ENCODE measurements at regions not wholly inside any gene's neighbourhood (a gene's known extent, or its start where the extent isn't known, plus 50 kb on each side); places are given as distances from the start of the nearest gene placed in this dataset.
"Not testable (repeated sequence)": the region's sequence is repeated elsewhere in the genome, so short reads cannot be mapped to it uniquely, and the experiment has no call there.

DNA sequence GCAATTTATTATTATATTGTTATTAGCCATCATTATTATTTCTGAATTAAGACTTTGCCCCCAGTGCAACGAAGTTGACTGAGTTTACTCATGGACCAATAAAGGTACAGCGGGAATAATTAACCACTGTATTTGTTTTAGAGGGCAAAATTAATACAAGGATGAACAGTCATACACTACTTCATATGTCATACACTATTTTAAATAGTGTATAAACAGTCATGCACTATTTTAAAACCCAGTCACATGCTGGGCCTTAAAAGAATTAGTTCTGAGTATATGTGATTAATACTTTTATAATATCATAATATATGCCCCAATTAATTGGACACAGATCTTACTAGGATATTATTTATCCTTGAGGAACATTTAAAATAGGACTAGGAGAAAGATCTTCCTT lies 125.3 kb upstream of the NANOGP8 start:
- peak; percentile 15 for DNase-seq (ENCODE audit: low read depth)

DNA sequence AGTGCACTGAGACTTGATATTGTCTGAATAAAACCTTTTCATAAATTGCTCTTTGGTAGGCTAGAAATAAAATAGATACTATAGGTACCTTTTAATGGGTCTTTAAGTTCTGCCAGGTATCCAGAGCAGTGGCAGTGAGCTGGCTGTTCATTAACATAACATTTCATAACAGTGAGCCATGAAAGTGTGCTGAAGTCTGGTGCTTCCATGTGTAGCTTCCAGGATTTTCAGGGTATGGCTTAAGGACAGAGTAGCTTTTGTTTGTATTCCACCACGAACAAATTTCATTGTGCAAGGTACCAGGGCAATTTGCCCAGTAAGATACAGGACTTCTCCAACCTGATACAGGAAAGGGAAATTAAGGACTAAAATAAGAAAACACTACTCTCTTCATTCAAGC lies 124.7 kb upstream of the NANOGP8 start:
- DNase-seq (ENCODE audit: low read depth): no peak

DNA sequence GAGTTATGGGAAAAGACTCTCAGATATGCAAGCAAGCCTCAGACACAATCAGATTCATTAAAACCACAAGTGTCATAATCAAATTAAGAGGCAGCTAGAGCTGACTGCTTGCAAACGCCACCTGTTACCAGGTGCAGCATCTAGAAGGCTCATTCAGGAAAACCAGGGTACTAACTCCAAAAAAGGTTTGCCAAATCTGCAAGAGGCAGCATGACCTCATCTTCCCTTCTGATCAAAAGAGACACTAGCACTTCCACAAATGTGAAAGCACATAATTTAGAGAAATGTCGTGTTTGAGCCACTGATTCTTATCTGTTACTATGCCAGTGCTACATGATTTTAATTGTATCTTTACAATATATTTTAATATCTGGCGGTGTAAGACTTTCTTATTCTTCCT lies 123.3 kb upstream of the NANOGP8 start:
- no peak for DNase-seq (ENCODE audit: low read depth)

DNA sequence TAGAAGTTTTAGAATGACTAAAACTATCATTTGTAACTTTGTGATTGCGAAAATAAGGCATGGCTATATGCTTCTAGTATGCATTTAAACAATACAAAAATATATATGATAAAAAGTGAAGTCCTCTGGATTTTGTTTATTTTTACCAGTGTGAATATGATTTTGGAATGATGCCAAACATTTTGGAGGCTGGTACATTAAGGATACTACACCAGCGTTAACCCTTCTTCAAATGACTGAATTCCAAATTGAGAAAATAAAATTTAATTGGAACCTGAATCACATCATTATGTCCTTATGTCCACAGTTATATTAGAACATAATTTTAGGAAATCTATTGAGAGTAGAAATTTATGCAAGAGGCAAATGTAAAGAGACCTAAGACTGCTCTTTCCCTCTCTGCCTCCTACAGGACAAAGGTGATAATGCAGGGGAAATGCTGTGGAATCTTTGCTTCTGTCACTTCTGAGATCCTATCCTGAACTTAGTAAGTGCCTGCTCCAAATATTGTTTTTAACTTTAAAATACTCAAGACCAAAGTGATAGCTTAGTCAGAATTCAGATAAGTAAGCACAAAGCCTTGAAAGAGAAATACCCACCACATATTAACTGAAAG lies 121.1 kb upstream of the NANOGP8 start:
- DNase-seq (ENCODE audit: low read depth): no peak

DNA sequence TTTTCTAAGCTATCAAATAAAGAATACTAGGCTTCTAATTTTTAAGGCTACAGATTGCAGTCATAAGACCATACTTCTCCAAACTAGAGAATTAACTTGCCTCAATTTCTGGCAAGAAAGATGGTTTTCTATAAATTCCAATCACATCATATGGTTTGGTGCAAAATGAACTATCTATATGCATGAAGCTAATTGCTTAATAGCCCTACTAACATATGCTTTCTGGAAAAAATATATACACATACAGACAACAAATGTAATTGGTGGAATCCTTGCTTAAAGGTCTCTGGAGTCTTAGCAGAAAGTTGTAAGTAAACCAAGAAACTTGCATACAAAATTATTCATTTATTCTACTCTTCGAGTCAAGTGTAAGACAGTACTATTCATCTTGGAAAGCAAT lies 113.1 kb upstream of the NANOGP8 start:
- no peak for DNase-seq (ENCODE audit: low read depth)

DNA sequence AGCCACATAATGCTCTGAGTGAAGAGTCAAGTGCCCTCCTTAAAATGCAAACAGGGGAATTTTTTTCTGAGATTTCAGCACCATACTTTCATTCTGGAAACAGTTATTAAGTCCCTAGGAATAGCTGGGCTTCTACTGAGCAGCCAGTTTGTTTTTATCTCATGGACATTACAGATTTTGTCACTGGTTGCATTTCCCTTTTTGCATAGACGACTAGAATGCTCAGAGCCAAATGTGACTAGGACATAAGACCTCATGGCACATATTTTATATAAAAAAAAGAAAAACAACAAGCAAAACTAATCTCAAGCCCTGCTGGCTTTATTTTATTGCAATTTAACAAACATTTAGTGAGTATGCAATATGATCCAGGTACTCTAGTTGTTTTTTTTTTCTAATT lies 112.7 kb upstream of the NANOGP8 start:
- no peak for DNase-seq (ENCODE audit: low read depth)

DNA sequence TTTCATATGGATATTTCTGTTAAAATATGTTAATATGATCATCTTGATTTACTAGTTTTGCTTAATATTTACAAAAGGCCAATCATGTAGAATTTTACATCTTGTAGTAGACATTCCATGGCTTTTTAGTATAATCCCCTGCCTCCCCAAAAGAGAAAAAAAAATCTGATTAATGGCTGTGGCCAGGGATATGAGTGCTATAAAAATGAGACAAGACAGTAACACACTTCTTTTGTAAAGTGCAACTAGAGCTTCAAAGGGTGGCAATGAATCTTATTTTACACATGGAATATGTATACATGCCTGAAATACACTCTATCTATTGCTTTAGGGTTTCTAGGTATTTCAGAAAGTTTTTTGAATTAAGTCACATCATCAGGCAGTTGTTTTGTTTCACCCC lies 112.2 kb upstream of the NANOGP8 start:
- no peak for DNase-seq (ENCODE audit: low read depth)

DNA sequence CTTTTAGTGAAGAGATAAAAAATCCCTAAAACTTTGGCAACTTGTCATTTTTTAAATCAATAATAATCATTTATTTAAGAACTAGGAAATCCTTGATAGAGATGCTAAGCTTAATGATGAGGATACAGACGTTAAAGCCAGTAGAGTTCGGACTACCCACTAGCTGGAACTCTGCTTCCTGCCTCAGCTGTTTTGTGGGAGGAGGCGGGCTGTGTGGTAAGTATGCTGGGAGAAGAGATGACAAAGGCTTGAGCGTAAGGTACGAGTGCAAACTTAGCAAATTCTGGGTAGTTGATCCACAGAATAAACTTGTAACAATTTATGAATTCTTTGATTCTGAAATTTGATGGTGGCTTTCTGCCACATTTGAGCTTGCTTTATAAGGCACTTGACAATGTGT lies 111.2 kb upstream of the NANOGP8 start:
- no peak for DNase-seq (ENCODE audit: low read depth)

DNA sequence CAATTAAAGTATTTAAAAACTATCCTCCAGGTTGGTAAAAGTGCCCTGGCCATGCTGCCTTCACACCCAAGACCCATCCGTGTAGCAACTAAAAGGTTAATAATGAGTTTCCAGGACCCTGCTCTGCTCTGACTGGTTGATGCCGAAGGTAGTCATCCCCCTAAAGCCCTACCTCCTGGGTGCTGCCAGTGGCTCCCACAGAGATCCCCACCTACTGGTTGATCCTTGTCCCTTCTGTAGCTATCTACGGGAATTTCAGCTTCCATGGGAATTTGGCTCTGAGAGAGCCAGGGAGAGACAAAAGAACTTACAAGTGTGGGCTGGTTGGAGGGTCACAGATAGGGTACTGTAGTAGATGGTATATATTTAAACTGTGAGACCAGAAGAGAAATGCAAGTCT lies 110.6 kb upstream of the NANOGP8 start:
- DNase-seq (ENCODE audit: low read depth): no peak

DNA sequence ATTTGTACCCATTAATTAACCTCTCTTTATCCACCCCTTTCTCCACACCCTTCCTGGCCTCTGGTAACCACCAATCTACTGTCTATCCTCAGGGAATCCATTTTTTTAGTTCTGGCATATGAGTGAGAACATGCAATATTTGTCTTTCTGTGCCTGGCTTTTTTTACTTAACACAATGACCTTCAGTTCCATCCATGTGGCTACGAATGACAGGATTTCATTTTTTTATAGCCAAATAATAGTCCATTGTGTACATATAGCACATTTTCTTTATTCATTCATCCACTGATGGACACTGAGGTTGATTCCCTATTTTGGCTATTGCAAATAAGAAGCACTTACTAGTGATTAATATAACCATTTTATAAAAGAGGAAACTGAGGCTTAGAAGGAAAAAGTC lies 109.9 kb upstream of the NANOGP8 start:
- no peak for DNase-seq (ENCODE audit: low read depth)

DNA sequence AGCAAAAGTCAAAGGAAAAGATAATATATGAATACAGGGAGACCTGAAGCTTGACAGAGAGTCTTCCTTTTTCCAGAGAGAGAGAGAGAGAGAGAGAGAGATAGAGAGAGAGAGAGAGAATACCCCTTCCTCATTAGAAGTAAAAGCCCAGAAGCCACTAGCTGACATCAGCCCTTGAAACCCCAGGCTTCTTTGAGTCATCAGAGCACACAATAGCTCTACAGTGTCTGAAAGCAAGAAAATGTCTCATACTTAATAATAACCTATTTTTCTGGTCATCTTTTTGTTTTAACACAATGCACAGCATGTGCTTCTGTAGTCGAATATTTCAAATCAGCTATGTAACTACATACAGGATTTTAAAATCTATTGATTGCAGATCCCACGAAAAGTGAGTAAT lies 109.2 kb upstream of the NANOGP8 start:
- no peak for DNase-seq (ENCODE audit: low read depth)

DNA sequence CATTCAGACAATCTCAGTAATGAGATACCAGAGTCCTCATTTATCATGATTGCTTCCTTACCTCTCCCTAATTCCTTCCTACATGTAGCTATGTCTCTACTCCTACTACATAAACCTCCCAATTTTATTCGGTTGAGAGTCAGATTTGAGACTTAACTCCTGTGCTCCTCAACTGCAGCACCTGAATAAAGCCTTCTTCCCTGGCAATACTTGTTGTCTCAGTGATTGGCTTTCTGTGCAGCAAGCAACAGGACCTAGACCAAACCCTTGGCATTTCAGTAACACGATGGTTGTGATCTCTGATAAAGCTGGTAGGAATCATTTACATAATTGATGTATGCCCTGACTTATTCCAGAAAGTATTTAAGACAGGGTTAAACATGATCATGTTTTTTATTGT lies 106.7 kb upstream of the NANOGP8 start:
- DNase-seq (ENCODE audit: low read depth): no peak

DNA sequence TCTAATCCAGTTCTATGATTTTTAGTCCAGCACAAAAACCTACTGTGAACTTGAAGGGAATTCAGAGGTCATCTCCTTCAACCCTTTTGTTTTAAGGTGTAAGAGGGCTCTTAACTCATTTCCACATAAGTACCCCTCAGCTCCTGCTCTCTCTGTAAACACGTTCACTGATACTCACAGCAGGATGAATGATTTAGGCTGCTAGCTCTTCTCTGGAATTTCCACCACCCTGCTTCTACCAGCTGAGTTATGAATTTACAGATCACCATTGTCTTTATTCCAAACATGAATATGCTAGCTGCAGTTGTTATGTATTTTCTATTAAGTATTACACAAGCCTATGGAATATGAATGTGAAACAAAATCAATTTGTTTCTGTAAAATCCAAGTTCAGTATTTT lies 101.3 kb upstream of the NANOGP8 start:
- no peak for DNase-seq (ENCODE audit: low read depth)

DNA sequence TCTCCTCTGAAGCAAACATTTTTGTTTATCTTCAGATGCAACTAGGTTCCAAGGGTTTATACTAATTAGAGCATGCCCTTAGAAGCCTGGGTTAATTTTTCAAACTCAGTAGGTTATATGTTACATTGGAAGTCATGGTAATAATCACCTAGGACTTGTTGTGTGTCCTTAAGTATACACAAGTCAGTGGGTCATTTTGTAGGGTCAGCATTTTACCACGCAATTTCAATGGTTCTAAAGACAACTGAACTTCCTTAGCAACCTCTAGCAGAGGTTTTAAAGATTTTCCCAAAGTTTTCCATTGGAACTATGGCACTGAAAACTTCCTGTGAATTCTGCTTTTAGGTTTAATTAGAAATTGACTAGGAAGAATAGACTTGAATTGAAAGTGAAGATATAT lies 99.6 kb upstream of the NANOGP8 start:
- DNase-seq (ENCODE audit: low read depth): no peak

DNA sequence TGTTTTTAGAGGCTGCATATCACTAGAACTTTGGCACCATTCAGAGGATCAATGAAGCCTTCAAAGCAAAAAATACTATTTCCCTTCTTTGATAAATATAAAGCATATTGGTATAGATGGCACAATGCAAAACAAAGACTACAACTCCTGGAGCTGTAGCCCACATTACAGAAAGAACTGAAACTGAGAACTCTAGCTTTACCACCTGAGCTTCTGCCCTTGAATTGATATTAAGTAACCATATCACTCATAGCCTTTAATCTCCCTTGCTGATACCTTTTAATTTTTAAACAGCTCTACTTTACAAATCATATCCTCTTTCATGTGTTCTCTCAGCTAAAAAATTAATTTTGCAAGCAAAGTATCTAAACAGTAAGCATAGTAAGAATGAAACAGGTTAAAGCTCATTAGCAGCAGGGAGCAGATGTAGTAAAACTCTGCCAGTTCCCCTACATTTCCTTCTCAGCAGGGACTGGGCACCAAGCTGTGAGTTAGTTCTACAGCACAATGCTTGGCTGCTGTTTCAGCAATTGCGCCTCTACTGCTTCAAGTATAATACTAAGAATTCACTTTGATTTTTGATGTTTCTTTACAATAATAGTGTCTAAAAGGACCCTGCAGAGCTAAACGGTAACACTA lies 97.9 kb upstream of the NANOGP8 start:
- DNase-seq (ENCODE audit: low read depth): no peak

DNA sequence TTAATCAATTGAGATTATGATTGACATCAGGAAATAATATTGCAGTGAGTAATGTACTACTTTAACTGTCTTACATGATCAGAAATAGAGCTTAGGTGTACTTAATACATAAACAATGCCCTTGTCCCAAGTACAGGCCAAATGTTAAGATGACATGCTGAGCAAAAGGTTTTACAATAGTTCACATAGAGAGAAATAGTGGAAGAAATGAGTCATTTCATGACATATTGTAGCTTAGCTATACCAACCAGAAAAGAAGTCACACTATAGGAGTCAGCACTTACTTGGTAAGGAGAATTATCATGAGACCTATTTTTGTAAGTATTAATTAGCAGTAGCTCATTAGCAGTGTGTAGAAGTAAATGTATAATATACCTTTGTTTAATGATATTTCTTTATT lies 96.4 kb upstream of the NANOGP8 start:
- no peak for DNase-seq (ENCODE audit: low read depth)

DNA sequence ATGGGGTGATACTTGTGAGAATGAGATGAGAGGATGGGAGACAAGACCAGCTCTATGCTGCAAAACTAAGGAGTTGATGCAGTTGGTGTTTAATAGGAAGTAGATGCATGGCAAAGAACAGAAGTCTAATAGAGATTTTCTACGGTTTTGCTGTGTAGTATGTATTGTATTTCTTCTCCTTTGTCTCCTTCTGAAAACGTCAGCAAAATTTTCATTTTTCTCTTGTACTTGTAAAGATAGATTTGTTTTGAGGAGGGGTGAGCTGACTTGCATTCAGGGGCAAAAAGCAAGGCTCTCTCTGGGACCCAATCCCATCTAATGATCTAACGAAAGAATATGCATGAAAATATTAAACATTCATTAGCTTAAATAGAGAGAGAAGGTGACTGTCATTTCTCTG lies 94.6 kb upstream of the NANOGP8 start:
- no peak for DNase-seq (ENCODE audit: low read depth)

DNA sequence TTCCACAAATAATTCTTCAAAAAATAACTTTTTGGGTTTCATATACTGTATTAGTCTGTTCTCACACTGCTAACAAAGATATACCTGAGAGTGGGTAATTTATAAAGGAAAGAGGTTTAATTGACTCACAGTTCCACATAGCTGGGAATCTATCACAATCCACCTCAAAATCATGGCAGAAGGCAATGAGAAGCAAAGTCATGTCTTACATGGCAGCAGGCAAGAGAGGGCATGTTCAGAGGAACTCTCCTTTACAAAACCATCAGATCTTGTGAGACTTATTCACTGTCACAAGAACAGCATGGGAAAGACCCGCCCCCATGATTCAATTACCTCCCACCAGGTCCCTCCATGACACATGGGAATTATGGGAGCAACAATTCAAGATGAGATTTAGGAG lies 93.1 kb upstream of the NANOGP8 start:
- not testable (repeated sequence) for DNase-seq (ENCODE audit: low read depth)

DNA sequence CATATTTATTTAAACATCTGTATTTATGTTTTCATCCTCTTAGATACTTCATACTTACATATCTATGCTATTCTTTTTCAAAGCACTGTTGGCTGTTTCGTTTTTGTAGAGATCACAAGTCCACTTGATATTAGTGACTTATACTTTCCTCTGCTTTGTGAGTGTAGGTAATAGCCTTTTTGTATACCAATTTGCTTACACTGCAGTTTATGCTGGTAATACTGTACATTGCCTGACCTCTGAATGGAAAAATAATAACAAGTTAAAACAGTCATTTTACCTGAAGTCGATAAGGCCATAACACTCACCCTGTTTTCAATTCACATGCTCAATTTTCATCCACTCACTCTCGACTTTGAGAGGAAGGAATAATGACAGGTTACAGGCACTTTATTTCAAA lies 89.9 kb upstream of the NANOGP8 start:
- no peak for DNase-seq (ENCODE audit: low read depth)

DNA sequence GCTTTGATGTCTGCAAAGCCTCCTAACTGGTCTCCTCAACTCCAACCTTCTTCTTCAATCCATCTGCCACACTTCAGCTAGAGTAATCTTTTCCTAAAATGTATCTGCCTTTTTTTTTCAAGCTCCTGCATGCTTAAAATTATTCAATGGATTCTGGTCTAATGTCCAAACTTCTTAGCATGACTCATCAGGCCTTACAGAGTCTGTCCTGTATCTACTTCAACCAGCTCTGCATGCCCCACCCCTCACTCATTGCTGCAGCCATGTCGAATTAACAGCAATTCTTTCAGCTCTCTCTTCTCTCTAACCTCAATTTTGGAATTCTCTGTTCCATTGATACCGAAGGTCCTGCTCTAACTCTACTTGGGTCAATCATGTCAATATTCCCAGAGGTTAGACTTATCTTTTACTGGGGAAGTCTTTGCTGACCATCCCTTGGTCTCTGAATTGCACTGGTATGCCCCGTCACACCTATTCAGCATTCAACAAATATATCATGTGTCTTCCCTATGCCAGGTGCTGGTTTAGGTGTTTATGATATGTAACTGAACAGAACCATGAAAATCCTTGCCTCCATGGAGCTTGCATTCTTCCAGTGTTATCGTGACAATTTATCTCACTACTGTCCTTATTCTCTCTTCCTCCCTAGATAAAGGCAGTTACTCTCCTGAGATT lies 88.5 kb upstream of the NANOGP8 start:
- peak; percentile 12 for DNase-seq (ENCODE audit: low read depth)

DNA sequence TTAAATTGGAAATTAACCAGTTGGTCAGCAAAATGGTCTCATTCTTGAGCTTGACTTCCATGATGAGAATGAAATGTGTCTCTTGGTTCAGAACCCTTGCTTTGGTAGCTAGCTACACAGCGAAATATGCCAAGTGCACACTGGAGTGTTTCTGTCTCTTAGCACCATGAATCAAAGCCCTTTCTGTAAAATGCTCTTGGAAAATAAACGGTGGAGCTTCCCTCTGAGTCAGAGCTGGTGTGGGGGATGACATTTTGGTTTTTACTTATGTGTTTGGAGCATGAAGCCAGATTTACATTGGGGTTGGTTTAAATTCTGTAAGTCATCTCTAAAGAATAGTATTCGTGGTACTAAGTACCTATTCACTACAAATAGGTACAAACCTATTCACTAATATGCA lies 85.1 kb upstream of the NANOGP8 start:
- DNase-seq (ENCODE audit: low read depth): no peak

DNA sequence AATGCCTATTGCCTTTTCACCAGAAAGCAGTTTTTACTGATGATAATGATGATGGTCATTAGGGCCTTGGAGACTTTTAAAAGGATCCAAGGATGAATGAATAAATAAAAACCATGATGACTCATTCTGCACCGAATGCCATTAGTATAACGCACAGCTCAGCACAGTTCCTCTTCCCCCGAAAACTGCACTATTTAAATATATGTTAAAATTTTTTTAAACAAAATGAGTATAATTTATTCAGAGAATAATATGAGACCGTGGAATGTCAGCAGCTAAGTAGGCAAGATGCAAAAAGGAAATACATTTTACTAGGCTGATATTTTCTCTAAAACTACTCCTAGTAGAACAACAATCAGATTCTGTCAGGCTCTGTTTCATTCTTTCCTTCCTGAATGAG lies 83.4 kb upstream of the NANOGP8 start:
- DNase-seq (ENCODE audit: low read depth): peak; percentile 39

DNA sequence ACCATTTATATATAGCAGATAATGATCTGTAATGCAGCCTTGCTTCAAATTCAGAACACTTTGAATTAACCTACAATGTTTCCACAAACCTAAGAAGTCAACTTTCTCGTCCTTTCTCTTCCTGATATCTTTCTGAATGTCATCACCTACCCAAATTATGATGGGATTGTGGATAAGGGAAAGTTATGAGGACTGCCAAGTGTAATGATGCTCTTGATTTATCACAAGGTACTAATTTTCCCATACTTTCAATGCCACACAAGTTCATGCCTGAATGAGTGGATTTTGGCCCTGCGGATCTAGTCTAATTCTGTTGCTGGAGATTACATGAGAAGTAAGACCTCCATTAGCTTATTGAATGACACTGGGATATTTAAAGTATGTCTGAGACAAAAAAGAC lies 82.6 kb upstream of the NANOGP8 start:
- DNase-seq (ENCODE audit: low read depth): no peak

Data from myocyte (in vitro differentiated cells).